B cell (primary cell): ENCODE measurements at regions not wholly inside any gene's neighbourhood (a gene's known extent, or its start where the extent isn't known, plus 50 kb on each side); places are given as distances from the start of the nearest gene placed in this dataset.

Experiments used
- ATAC-seq: fragments of 200-7000 bp; cut with Tn5 transposase; one replicate; pipeline ENCODE4 v1.10.0; 2021; ENCODE audit warnings: low read depth, mild to moderate bottlenecking, moderate number of reproducible peaks, moderate library complexity
- CTCF ChIA-PET: fragments of 350-600 bp; sonication (Branson Sonifier 250); formaldehyde crosslinking; loops from one replicate; lab custom pipeline; 2021; ENCODE audit warnings: antibody characterized with exemption, inconsistent platforms; lab: Charles Lee
- POLR2A ChIA-PET: fragments of 350-600 bp; sonication (Branson Sonifier 250); formaldehyde crosslinking; loops from one replicate; lab custom pipeline; 2021; ENCODE audit warnings: antibody characterized with exemption; lab: Charles Lee
- DNase-seq: peaks from one replicate; pipeline ENCODE4 v3.0.0; 2013
- H2AFZ ChIP-seq: 2 replicates; pipeline ENCODE4 v1.6.1; 2012; ENCODE audit warnings: mild to moderate bottlenecking, low read depth, low read length; ENCODE audit not compliant: insufficient read depth, poor library complexity, severe bottlenecking
- H3K27ac ChIP-seq, 2 donors: 1 replicate in 1 of 2; 2 replicates in 1 of 2; pipeline ENCODE4 v1.5.1; 2012 to 2013; ENCODE audit warnings: low read length in 2 of 2, mild to moderate bottlenecking in 2 of 2, moderate library complexity in 1 of 2
- H3K27me3 ChIP-seq, 4 experiments: fragments of 200-600 bp in 1 of 4; sonication (generic) in 1 of 4; replicated peaks in 1 of 4; 1 replicate in 2 of 4; 2 replicates in 2 of 4; pipeline versions ENCODE4 v1.6.1 to v1.7.0; 2013 to 2016; ENCODE audit warnings: low read length in 3 of 4, mild to moderate bottlenecking in 2 of 4, mixed read lengths in 1 of 4, moderate library complexity in 1 of 4; ENCODE audit not compliant: insufficient read depth in 4 of 4, control insufficient read depth in 3 of 4; ENCODE audit errors: control extremely low read depth in 1 of 4
- H3K36me3 ChIP-seq, 2 experiments: replicated peaks in 1 of 2; 1 replicate in 1 of 2; 2 replicates in 1 of 2; pipeline versions ENCODE4 v1.6.1 to v1.7.1; 2013; ENCODE audit warnings: low read length in 1 of 2; ENCODE audit not compliant: insufficient read depth in 2 of 2, control insufficient read depth in 1 of 2; ENCODE audit errors: control extremely low read depth in 1 of 2, extremely low read depth in 1 of 2
- H3K4me1 ChIP-seq, 2 donors: fragments of 200-600 bp in 1 of 2; sonication (generic) in 1 of 2; 1 replicate in 1 of 2; 2 replicates in 1 of 2; pipeline versions ENCODE4 v1.5.1 to v1.6.1; 2013 to 2017; ENCODE audit warnings: low read length in 2 of 2; ENCODE audit not compliant: control insufficient read depth in 2 of 2, insufficient read depth in 2 of 2
- H3K4me2 ChIP-seq: replicated peaks from 2 replicates; pipeline ENCODE3; 2012; ENCODE audit warnings: mild to moderate bottlenecking, low read depth, low read length; ENCODE audit not compliant: poor library complexity, severe bottlenecking
- H3K4me3 ChIP-seq, 5 experiments: fragments of 200-600 bp in 1 of 5; sonication (generic) in 1 of 5; 1 replicate in 3 of 5; 2 replicates in 2 of 5; pipeline versions ENCODE4 v1.5.1 to v1.7.0; 2011 to 2016; ENCODE audit warnings: low read length in 4 of 5, mild to moderate bottlenecking in 4 of 5, low read depth in 2 of 5, control low read depth in 1 of 5, moderate library complexity in 1 of 5; ENCODE audit not compliant: insufficient read depth in 1 of 5; ENCODE audit errors: control extremely low read depth in 1 of 5, extremely low read depth in 1 of 5
- H3K79me2 ChIP-seq: fragments of 200-600 bp; sonication (generic); one replicate; pipeline ENCODE4 v1.6.0; 2016; ENCODE audit warnings: low read length; ENCODE audit not compliant: control insufficient read depth, insufficient read depth
- H3K9ac ChIP-seq: fragments of 200-600 bp; sonication (generic); 2 replicates; pipeline ENCODE4 v1.6.1; 2017; ENCODE audit warnings: mild to moderate bottlenecking, low read length, moderate library complexity
- H3K9me3 ChIP-seq, 3 donors: one replicate each; pipeline versions ENCODE4 v1.6.1 to v1.7.1; 2013; ENCODE audit warnings: low read length in 2 of 3; ENCODE audit not compliant: control insufficient read depth in 2 of 3, insufficient read depth in 1 of 3; ENCODE audit errors: control extremely low read depth in 1 of 3
- H4K20me1 ChIP-seq: 2 replicates; pipeline ENCODE4 v1.6.0; 2012; ENCODE audit warnings: mild to moderate bottlenecking, low read length; ENCODE audit not compliant: insufficient read depth, control insufficient read depth, poor library complexity, severe bottlenecking
- H3K27ac Mint-ChIP-seq: one replicate; pipeline ENCODE4 v1.8.0; 2021; ENCODE audit warnings: mixed read lengths
- H3K27me3 Mint-ChIP-seq: one replicate; pipeline ENCODE4 v1.8.0; 2021; ENCODE audit warnings: mixed read lengths
- H3K4me1 Mint-ChIP-seq: one replicate; pipeline ENCODE4 v1.8.0; 2021; ENCODE audit warnings: mixed read lengths
- H3K4me3 Mint-ChIP-seq: one replicate; pipeline ENCODE4 v1.8.0; 2021; ENCODE audit warnings: mixed read lengths
- H3K9me3 Mint-ChIP-seq: one replicate; pipeline ENCODE4 v1.8.0; 2022; ENCODE audit warnings: mixed read lengths; ENCODE audit not compliant: insufficient read depth
- EZH2 ChIP-seq: IDR thresholded peaks from 2 replicates; pipeline ENCODE4 v1.6.1; 2012; ENCODE audit warnings: borderline replicate concordance, low read depth, mild to moderate bottlenecking, moderate library complexity, low read length; ENCODE audit not compliant: insufficient read depth, poor library complexity, severe bottlenecking
- WGBS: methylation state at CpG from one replicate; pipeline ENCODE4 v1.1.5; 2013; ENCODE audit warnings: missing lambda C conversion rate; ENCODE audit not compliant: insufficient coverage; 5-methylcytosine and 5-hydroxymethylcytosine counted together
- intact Hi-C: fragments of 100-400 bp; cut with micrococcal nuclease; formaldehyde crosslinking; loops from one replicate; pipeline ENCODE4 v1.10.0; 2022
- TF ChIP-seq, protein P1 (sequence below): fragments of 200-600 bp; IDR thresholded peaks from one replicate; pipeline ENCODE4 v1.8.0; 2022; ENCODE audit warnings: antibody characterized with exemption, mild to moderate bottlenecking

DNA sequence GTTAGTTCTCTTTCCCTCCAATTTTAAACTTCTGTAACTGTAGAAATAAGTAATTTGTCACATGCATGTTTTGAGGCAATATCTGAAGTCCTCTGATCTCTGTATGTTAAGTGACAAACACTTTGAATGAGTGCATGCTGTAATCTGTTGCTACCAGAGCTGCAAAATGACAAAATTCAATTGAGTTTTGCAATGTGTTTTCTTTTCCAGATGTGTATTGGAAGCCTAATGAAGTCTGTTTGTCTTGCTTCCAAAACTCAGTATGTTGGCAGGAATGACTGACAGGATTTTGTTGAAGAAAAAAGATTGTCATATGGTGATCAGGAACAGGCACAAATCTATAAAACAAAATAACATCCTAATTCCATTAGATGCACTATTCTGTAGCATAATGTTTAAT, 561.6 kb upstream of the CDH8 start:
- no peaks in the 10 kb centered on the region for H3K4me1 ChIP-seq
- no peak overlapping the region for H3K27ac ChIP-seq
- Mint-ChIP-seq H3K4me1 (no peaks in the 10 kb centered on the region), H3K27ac (no peak overlapping the region), H3K9me3 (peaks cover 2% of the 10 kb centered on the region), H3K4me3 (no peak overlapping the region), H3K27me3 (no peaks in the 10 kb centered on the region)
- ChIA-PET CTCF (no interaction called here), POLR2A (no interaction called here)
- H3K27me3 ChIP-seq: no peaks in the 10 kb centered on the region
- H3K4me3 ChIP-seq: no peak overlapping the region
- ATAC-seq: no peak
- no peak overlapping the region for H2AFZ ChIP-seq
- no peak overlapping the region for H3K4me2 ChIP-seq
- no peak for TF ChIP-seq EZH2
- TF ChIP-seq, protein P1, sequence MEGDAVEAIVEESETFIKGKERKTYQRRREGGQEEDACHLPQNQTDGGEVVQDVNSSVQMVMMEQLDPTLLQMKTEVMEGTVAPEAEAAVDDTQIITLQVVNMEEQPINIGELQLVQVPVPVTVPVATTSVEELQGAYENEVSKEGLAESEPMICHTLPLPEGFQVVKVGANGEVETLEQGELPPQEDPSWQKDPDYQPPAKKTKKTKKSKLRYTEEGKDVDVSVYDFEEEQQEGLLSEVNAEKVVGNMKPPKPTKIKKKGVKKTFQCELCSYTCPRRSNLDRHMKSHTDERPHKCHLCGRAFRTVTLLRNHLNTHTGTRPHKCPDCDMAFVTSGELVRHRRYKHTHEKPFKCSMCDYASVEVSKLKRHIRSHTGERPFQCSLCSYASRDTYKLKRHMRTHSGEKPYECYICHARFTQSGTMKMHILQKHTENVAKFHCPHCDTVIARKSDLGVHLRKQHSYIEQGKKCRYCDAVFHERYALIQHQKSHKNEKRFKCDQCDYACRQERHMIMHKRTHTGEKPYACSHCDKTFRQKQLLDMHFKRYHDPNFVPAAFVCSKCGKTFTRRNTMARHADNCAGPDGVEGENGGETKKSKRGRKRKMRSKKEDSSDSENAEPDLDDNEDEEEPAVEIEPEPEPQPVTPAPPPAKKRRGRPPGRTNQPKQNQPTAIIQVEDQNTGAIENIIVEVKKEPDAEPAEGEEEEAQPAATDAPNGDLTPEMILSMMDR: no peak
- DNase-seq: no peak
- no peak overlapping the region for H3K9ac ChIP-seq
- no peaks in the 10 kb centered on the region for H3K36me3 ChIP-seq
- no peaks in the 10 kb centered on the region for H3K79me2 ChIP-seq
- H4K20me1 ChIP-seq: no peaks in the 10 kb centered on the region
- intact Hi-C loops: no loop called here
- no peaks in the 10 kb centered on the region for H3K9me3 ChIP-seq

DNA sequence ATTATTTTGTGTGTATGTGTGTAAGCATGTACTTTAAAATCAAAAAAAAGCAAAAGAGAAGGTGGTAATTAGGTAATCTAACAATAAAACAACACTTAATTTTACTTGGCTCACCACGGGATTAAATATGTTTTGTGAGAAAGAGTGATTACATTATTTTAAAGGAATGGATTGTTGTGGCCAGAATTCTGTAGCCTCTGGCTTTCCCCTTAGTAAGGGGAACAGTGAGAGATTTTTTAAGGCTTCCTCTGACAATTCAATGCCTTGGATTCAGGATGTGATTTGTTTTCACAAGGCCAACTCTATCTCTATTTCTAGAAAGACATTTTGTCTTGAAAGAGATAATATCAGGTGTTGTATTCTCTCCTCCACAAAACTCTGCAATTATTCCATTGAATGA, 560.3 kb upstream of the CDH8 start:
- no peak for TF ChIP-seq EZH2
- TF ChIP-seq, protein P1: no peak
- no peak overlapping the region for H3K4me3 Mint-ChIP-seq
- peaks cover 2% of the 10 kb centered on the region for H3K9me3 Mint-ChIP-seq
- H3K36me3 ChIP-seq: no peaks in the 10 kb centered on the region
- no peak overlapping the region for H3K9ac ChIP-seq
- H3K27me3 ChIP-seq: no peaks in the 10 kb centered on the region
- CTCF ChIA-PET: no interaction called here
- no peak overlapping the region for H3K27ac ChIP-seq
- no peaks in the 10 kb centered on the region for H3K27me3 Mint-ChIP-seq
- no peaks in the 10 kb centered on the region for H4K20me1 ChIP-seq
- ATAC-seq (no peak), DNase-seq (no peak)
- no peak overlapping the region for H3K4me3 ChIP-seq
- no peaks in the 10 kb centered on the region for H3K4me1 ChIP-seq
- no peaks in the 10 kb centered on the region for H3K9me3 ChIP-seq
- POLR2A ChIA-PET: no interaction called here
- no peaks in the 10 kb centered on the region for H3K4me1 Mint-ChIP-seq
- H3K79me2 ChIP-seq: no peaks in the 10 kb centered on the region
- H2AFZ ChIP-seq: no peak overlapping the region
- H3K4me2 ChIP-seq: no peak overlapping the region
- no peak overlapping the region for H3K27ac Mint-ChIP-seq
- no CpG with 5 or more reads among the region's 1 CpG for WGBS
- intact Hi-C loops: no loop called here
